Gastroesophageal sphincter (tissue), 4 donors: ENCODE measurements at regions not wholly inside any gene's neighbourhood (a gene's known extent, or its start where the extent isn't known, plus 50 kb on each side); places are given as distances from the start of the nearest gene placed in this dataset.
"Not testable (repeated sequence)": the region's sequence is repeated elsewhere in the genome, so short reads cannot be mapped to it uniquely, and the experiment has no call there.

Experiments used
- ATAC-seq: fragments of 150-250 bp; one replicate; pipeline ENCODE4 v1.9.1; 2016; ENCODE audit warnings: mild to moderate bottlenecking, moderate library complexity
- H3K27ac ChIP-seq, 4 donors: fragments of 200-600 bp; sonication (generic) in 3 of 4; 1 replicate in 3 of 4; 2 replicates in 1 of 4; pipeline ENCODE4 v1.5.1; 2016 to 2019
- H3K27me3 ChIP-seq: fragments of 200-600 bp; sonication (generic); one replicate; pipeline ENCODE4 v1.5.1; 2019
- H3K36me3 ChIP-seq, 2 donors: fragments of 200-600 bp; sonication (generic); one replicate each; pipeline ENCODE4 v1.5.1; 2019; ENCODE audit warnings: control low read depth in 1 of 2
- H3K4me1 ChIP-seq, 3 donors: fragments of 200-600 bp; sonication (generic); 1 replicate in 2 of 3; 2 replicates in 1 of 3; pipeline ENCODE4 v1.5.1; 2016 to 2019; ENCODE audit warnings: control low read depth in 2 of 3
- H3K4me3 ChIP-seq, 2 donors: fragments of 200-600 bp; sonication (generic); one replicate each; pipeline ENCODE4 v1.5.1; 2019; ENCODE audit warnings: mild to moderate bottlenecking in 1 of 2, moderate library complexity in 1 of 2
- H3K9me3 ChIP-seq, 3 donors: fragments of 200-600 bp; sonication (generic); one replicate each; pipeline ENCODE4 v1.5.1; 2017 to 2019; ENCODE audit warnings: control low read depth in 2 of 3
- EP300 ChIP-seq: sonication (generic); formaldehyde crosslinking; IDR thresholded peaks from one replicate; pipeline ENCODE4 v1.6.1; 2017; ENCODE audit warnings: antibody characterized with exemption, mild to moderate bottlenecking
- POLR2A ChIP-seq, 2 donors: fragments of 450-650 bp; IDR thresholded peaks; one replicate each; pipeline ENCODE4 v1.6.1; 2017; ENCODE audit warnings: antibody characterized with exemption in 2 of 2, mild to moderate bottlenecking in 2 of 2, moderate library complexity in 1 of 2
- POLR2AphosphoS5 ChIP-seq: sonication (generic); formaldehyde crosslinking; IDR thresholded peaks from one replicate; pipeline ENCODE4 v1.6.1; 2017; ENCODE audit warnings: antibody characterized with exemption
- WGBS, 2 donors: methylation state at CpG; one replicate each; pipeline ENCODE4 v1.1.5; 2018; ENCODE audit warnings: low coverage in 1 of 2; 5-methylcytosine and 5-hydroxymethylcytosine counted together
- TF ChIP-seq, protein P1 (sequence below), 4 experiments: fragments of 200-600 bp in 2 of 4; fragments of 450-650 bp in 2 of 4; sonication (generic) in 1 of 4; IDR thresholded peaks; one replicate each; pipeline ENCODE4 v1.5.1; 2017 to 2019; ENCODE audit warnings: antibody characterized with exemption in 4 of 4, mild to moderate bottlenecking in 2 of 4, moderate library complexity in 2 of 4

DNA sequence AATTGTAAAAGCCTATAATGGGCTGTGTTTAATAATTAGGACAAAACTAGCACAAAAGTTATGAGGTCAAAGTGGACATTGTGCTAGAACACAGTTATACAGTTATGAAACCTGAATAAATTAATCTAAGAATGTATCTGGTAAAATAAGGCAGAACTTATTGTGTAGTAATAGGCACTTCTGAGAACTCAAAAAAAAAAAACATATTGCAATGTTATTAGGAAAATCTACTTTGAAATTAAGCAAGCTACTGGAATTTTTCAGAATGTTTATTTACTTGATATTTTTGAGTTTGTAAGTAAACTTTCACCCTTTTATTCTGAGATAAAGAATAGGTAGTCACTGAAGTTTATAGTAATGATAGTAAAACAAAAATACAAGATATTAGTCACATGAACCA lies 135.8 kb upstream of the ABCB5 start:
- Histone ChIP-seq H3K36me3 (no peaks in the 10 kb centered on the region), H3K4me1 (no peaks in the 10 kb centered on the region), H3K4me3 (no peak overlapping the region), H3K9me3 (no peaks in the 10 kb centered on the region), H3K27ac (no peak overlapping the region), H3K27me3 (no peaks in the 10 kb centered on the region)
- TF ChIP-seq POLR2AphosphoS5: no peak
- no peak for TF ChIP-seq POLR2A (IDR thresholded peaks at IDR 0.05)
- no peak for ATAC-seq

DNA sequence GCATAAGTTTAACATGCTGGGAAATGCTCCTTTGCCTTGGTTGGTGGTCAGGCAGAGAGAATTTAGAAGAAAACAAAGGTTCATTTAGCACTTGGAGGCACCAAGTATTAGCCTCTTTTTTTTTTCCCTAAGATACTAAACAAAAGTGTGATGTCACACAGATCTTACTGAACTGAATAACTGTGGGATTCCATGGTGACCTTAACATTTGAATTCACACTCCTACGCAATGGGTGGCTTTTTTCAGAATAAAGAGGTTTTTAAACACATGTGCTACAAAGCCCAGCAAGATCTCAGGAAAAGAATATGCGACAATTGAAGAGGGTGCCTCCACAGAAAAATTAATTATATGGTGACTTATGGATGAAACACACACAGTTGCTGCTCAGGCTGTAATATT lies 133.4 kb upstream of the ABCB5 start:
- WGBS, 2 donors: 38 to 78% methylated on average over 1 to 2 of the region's 2 CpGs
- Histone ChIP-seq H3K9me3 (peaks cover 0 to 10% (median 0%) of the 10 kb centered on the region in 3 donors), H3K4me1 (no peaks in the 10 kb centered on the region), H3K36me3 (no peaks in the 10 kb centered on the region), H3K27me3 (no peaks in the 10 kb centered on the region), H3K4me3 (no peak overlapping the region), H3K27ac (no peak overlapping the region)
- TF ChIP-seq EP300 (no peak), POLR2A (IDR thresholded peaks at IDR 0.05) (no peak), POLR2AphosphoS5 (no peak)
- TF ChIP-seq, protein P1, sequence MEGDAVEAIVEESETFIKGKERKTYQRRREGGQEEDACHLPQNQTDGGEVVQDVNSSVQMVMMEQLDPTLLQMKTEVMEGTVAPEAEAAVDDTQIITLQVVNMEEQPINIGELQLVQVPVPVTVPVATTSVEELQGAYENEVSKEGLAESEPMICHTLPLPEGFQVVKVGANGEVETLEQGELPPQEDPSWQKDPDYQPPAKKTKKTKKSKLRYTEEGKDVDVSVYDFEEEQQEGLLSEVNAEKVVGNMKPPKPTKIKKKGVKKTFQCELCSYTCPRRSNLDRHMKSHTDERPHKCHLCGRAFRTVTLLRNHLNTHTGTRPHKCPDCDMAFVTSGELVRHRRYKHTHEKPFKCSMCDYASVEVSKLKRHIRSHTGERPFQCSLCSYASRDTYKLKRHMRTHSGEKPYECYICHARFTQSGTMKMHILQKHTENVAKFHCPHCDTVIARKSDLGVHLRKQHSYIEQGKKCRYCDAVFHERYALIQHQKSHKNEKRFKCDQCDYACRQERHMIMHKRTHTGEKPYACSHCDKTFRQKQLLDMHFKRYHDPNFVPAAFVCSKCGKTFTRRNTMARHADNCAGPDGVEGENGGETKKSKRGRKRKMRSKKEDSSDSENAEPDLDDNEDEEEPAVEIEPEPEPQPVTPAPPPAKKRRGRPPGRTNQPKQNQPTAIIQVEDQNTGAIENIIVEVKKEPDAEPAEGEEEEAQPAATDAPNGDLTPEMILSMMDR (IDR thresholded peaks at IDR 0.05): no peak
- ATAC-seq: no peak

DNA sequence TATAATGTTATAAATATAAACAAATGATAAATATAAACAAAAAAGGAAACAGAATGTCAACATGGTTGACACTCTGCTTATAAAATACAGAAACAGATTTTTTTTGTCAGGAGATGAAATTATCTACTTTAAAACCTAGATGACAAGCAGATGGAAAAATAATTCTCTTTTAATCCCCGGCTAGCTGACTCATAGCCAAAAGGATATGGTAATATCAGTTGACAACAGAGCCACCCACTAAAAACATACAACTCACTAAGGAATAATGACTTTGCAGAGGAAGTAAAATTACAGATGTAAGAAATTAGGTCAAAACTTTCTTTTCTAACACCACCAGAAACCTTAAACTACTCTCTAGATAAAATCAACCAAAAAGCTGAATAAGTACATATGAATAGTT lies 131.1 kb upstream of the ABCB5 start:
- 27 to 60% methylated on average over 1 of the region's 1 CpG for WGBS, 2 donors
- H3K27me3 ChIP-seq: no peaks in the 10 kb centered on the region
- H3K36me3 ChIP-seq: no peaks in the 10 kb centered on the region
- H3K9me3 ChIP-seq: peaks cover 0 to 33% (median 0%) of the 10 kb centered on the region in 3 donors
- no peak overlapping the region for H3K4me3 ChIP-seq
- H3K27ac ChIP-seq: no peak overlapping the region
- no peak for TF ChIP-seq EP300
- no peak for TF ChIP-seq POLR2AphosphoS5
- no peak for TF ChIP-seq POLR2A (IDR thresholded peaks at IDR 0.05)
- TF ChIP-seq, protein P1 (IDR thresholded peaks at IDR 0.05): no peak
- H3K4me1 ChIP-seq: no peaks in the 10 kb centered on the region
- no peak for ATAC-seq

DNA sequence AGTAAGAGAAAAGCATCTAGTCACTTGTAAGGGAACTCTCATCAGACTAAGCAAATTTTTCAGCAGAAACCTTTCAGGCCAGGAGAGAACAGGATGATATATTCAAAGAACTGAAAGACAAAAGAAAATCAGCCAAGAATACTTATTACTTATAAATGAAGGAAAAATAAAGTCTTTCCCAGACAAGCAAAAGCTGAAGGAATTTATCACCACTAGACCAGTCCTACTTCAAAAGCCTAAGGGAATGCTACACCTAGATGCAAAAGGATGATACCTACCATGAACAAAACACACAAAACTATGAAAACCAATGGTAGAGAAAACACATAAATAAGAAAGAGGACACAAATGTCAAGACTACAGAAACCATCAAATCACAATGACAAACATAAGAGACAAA lies 126.6 kb upstream of the ABCB5 start:
- no peak for ATAC-seq
- no peak overlapping the region for H3K27ac ChIP-seq
- H3K4me3 ChIP-seq: no peak overlapping the region
- peaks cover 0 to 44% (median 0%) of the 10 kb centered on the region in 3 donors for H3K9me3 ChIP-seq
- no peaks in the 10 kb centered on the region for H3K4me1 ChIP-seq
- H3K36me3 ChIP-seq: no peaks in the 10 kb centered on the region
- H3K27me3 ChIP-seq: no peaks in the 10 kb centered on the region
- TF ChIP-seq POLR2A (IDR thresholded peaks at IDR 0.05): no peak
- TF ChIP-seq, protein P1 (IDR thresholded peaks at IDR 0.05): no peak
- TF ChIP-seq EP300: no peak
- no peak for TF ChIP-seq POLR2AphosphoS5

DNA sequence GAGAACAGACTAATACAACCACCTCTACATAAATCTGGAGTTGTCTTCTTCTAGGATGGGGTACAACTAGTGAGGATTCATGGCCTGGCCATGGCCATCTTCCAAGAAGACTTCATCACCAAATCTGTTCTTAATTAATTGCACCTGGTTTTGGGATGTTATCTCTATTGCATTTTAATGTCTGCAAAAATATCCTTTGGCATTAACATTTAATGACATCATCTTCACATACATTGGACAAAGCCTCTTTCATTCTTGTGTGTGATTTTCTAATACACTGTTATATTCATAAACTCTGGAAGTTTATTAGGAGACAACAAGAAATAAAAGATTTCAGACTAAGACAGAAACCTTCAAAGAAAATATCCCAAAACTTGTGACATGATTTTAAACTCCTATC lies 124.2 kb upstream of the ABCB5 start:
- ATAC-seq: no peak
- H3K4me1 ChIP-seq: no peaks in the 10 kb centered on the region
- no peaks in the 10 kb centered on the region for H3K36me3 ChIP-seq
- H3K27ac ChIP-seq: no peak overlapping the region
- TF ChIP-seq POLR2AphosphoS5 (no peak), POLR2A (IDR thresholded peaks at IDR 0.05) (no peak), EP300 (no peak)
- TF ChIP-seq, protein P1 (IDR thresholded peaks at IDR 0.05): no peak
- peaks cover 0 to 42% (median 0%) of the 10 kb centered on the region in 3 donors for H3K9me3 ChIP-seq
- H3K4me3 ChIP-seq: no peak overlapping the region
- H3K27me3 ChIP-seq: no peaks in the 10 kb centered on the region

DNA sequence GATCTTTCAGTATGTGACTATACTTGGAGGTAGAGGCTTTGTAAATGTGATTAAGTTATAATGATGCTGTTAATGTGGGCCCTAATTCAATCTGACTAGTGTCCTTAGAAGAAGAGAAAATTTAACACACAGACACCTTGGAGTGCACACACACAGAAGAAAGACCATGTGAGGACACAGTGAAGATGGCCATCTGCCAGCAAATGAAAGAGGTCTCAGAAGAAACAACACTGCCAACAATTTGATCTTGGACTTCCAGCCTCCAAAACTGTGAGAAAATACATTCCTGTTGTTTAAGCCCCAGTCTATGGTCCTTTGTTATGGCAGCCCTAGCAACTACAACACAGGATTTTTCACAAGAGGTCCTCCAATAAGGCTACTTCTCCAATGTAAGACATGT lies 120.9 kb upstream of the ABCB5 start:
- no peaks in the 10 kb centered on the region for H3K36me3 ChIP-seq
- H3K4me3 ChIP-seq: no peak overlapping the region
- H3K27ac ChIP-seq: no peak overlapping the region
- H3K9me3 ChIP-seq: peaks cover 0 to 27% (median 0%) of the 10 kb centered on the region in 3 donors
- no peaks in the 10 kb centered on the region for H3K4me1 ChIP-seq
- H3K27me3 ChIP-seq: no peaks in the 10 kb centered on the region
- no peak for TF ChIP-seq EP300
- TF ChIP-seq POLR2AphosphoS5: no peak
- TF ChIP-seq, protein P1 (IDR thresholded peaks at IDR 0.05): no peak
- TF ChIP-seq POLR2A (IDR thresholded peaks at IDR 0.05): no peak
- ATAC-seq: no peak

DNA sequence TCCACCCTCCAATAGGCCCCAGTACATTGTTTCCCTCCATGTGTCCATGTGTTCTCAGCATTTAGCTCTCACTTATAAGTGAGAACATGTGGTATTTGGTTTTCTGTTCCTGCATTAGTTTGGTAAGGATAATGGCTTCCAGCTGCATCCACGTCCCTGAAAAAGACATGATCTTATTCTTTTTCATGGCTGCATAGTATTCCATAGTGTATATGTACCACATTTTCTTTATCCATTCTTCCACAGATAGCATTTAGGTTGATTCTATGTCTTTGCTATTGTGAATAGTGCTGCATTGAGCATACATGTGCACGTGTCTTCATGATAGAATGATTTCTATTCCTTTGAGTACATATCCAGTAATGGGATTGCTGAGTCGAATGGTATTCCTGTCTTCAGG lies 114.0 kb upstream of the ABCB5 start:
- H3K4me3 ChIP-seq, H3K27ac ChIP-seq, ATAC-seq, H3K36me3 ChIP-seq, H3K4me1 ChIP-seq, H3K27me3 ChIP-seq: not testable (repeated sequence)
- 82 to 88% methylated on average over 3 of the region's 3 CpGs for WGBS, 2 donors
- H3K9me3 ChIP-seq: peaks cover 0 to 28% (median 0%) of the 10 kb centered on the region in 3 donors
